Neural progenitor cell (in vitro differentiated cells): ENCODE measurements at regions not wholly inside any gene's neighbourhood (a gene's known extent, or its start where the extent isn't known, plus 50 kb on each side); places are given as distances from the start of the nearest gene placed in this dataset.

ENCODE experiments used
- EZH2 ChIP-seq: fragments of 200-600 bp; sonication (generic); IDR thresholded peaks from 2 replicates; pipeline ENCODE4 v1.6.1; 2017; ENCODE audit warnings: antibody characterized with exemption, mild to moderate bottlenecking, moderate library complexity
- EZH2phosphoT487 ChIP-seq: fragments of 200-600 bp; sonication (generic); IDR thresholded peaks from 2 replicates; pipeline ENCODE4 v1.6.1; 2017; ENCODE audit warnings: antibody characterized with exemption
- TF ChIP-seq, protein P1 (sequence below): fragments of 200-600 bp; sonication (generic); IDR thresholded peaks from 2 replicates; pipeline ENCODE4 v1.5.1; 2017; ENCODE audit warnings: antibody characterized with exemption, mild to moderate bottlenecking

DNA sequence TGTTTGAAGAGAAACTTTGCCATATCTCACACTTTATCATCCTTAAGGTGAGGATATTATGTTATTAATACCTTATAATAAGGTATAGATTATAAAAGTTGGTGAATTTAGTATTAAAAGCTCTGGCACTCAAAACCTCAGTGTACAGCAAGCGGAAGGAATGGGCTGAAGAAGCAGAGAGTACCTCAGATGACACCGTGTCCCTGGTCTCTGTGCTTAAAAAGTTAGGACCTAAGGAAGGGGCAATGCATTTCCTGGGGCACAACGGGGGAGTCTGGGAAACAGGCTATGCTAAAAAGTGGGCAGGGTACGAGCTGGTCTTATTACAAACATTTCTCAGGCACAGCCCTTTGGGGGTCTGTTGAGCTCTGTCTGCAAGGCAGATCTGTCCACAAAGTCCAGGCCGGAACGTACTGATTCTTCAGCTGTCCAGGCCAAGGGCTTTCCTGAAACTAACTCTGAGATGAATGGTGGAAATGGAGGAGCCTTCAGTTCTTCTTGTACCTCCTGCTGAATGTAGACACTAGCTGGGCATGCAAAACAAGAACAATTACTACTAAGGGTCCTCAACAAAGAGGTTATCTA, 202.7 kb downstream of the POM121L12 start:
- no peak for TF ChIP-seq EZH2phosphoT487
- TF ChIP-seq, protein P1, sequence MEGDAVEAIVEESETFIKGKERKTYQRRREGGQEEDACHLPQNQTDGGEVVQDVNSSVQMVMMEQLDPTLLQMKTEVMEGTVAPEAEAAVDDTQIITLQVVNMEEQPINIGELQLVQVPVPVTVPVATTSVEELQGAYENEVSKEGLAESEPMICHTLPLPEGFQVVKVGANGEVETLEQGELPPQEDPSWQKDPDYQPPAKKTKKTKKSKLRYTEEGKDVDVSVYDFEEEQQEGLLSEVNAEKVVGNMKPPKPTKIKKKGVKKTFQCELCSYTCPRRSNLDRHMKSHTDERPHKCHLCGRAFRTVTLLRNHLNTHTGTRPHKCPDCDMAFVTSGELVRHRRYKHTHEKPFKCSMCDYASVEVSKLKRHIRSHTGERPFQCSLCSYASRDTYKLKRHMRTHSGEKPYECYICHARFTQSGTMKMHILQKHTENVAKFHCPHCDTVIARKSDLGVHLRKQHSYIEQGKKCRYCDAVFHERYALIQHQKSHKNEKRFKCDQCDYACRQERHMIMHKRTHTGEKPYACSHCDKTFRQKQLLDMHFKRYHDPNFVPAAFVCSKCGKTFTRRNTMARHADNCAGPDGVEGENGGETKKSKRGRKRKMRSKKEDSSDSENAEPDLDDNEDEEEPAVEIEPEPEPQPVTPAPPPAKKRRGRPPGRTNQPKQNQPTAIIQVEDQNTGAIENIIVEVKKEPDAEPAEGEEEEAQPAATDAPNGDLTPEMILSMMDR = no peak
- TF ChIP-seq EZH2 = no peak
